ENCODE measurements at regions not wholly inside any gene's neighbourhood (a gene's known extent, or its start where the extent isn't known, plus 50 kb on each side); places are given as distances from the start of the nearest gene placed in this dataset.

DNA sequence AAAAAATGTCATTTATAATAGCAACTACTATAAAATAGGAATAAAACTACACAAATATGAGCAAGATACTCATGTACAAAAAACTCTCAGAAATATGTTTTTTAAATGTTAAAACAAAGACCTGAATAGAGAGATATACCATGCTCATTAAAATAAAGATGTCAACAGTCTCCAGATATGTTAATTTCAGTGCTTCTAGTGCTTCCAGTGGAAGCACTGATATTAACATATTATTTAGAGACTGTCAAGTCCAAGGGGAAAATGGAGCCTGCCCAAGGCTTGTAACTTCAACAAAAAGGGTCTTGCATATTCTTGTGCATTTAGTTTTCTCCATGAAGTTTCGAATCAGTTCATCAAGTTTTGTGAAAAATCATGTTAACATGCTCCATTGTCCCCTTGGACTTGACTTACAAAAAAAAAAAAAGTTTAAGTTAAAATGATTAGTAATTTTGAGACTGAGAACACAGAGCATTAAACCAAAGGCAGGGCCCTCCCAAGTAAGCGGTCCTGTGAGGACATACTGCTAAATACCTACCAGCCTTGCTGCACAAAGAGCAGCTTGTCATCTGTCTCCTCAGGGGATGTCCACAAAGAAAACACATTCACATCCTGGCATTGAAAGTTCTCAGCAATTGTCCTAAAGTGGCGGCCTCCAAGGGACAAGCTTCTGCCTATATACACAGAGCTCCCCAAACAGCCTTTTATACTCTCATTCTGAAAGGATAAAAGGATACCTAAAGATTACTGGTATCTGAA lies 501.9 kb upstream of the CHAC2 start:
- no peak for DNase-seq (ENCODE audit: low spot score)

DNA sequence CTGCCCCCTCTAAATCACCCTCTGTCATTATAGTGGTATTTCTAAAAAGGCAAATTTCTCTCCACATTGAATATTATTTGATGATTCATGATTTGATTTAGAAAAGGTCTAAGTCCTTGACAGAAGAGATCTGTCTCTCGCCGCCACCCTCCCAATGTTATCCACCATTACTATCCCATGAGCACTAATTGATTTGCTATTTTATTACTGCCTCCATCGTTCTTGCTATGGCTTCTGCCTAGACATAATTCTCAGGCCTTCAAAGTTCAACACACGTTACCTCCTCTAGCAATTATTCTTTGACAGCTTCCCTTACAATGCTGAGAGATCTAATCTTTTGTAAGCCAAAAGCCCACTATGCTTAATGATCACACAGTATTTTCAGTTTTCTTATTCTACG lies 507.0 kb upstream of the CHAC2 start:
- DNase-seq (ENCODE audit: low spot score) = no peak

DNA sequence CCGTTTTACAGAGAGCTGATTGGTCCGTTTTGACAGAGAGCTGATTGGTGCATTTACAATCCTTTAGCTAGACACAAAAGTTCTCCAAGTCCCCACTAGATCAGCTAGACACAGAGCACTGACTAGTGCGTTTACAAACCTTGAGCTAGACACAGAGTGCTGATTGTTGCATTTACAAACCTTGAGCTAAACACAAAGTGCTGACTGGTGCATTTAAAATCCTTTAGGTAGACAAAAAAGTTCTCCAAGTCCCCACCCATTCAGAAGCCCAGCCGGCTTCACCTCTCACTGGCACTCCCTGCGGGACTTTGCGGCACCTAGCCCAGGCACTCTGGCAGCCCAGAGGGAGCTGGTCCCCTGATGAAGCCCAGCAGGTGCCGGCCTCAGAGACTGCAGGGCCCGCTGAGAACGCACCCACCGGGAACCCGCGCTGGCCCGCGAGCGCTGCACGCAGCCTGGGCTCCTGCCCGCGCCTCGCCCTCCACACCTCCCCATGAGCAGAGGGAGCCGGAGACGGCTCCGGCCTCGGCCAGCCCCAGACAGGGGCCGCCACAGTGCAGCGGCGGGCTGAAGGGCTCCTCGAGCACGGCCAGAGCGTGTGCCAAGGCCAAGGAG lies 508.1 kb upstream of the CHAC2 start:
- DNase-seq (ENCODE audit: low spot score) = no peak

DNA sequence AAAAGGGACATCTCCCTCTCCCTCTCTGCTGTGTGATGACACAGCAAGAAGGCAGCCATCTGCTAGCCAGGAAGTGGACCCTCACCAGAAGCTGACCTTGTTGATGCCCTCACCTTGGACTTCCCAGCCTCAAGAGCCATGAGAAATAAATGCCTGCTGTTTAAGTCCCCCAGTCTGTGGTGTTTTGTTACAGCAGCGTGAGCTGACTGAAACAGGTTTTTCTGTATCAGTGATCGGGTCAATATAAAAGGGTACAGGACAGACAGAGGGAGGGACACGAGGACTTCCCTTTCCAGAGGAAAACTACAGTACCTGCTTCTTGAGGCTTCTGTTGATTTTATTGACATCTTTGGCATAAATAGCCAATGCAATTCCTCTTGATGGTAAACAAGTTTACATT lies 510.3 kb upstream of the CHAC2 start:
- DNase-seq (ENCODE audit: low spot score) = no peak

DNA sequence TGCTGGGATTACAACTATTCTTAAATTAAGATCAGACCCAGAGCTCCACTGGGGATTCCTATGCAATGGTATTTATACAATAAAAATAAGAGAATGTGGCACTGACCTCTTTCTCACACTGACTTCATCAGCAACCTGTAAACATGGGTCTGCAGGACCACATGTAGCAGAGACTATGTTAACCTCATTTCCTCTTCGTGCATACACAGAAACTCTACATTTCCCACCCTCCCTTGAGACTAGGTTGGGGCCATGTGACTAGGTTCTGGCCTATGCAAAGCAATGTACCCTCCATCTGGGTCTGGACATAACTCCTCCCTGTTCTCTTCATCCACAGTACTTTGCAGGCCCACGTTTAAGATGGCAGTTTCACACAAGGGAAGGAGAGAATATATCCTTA lies 514.4 kb upstream of the CHAC2 start:
- no peak for DNase-seq (ENCODE audit: low spot score)

DNA sequence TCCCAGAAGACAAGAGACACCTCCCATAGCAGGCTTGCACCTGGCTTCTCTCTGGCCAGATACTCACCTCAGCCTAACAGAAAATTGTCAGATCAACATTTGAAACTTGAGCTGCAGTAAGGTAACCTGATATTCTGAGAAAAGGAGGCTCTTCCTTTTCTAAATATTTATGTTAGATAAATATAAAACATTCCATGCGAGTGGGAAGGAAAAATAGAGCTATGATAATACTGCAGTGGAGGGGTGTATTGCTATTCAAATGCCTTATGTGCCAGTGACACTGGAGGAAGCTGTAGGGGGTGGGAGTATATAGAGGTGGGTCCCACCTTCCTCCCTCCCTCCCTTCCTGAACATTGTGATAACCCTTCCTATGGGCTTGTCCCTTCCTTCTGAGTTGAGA lies 515.5 kb upstream of the CHAC2 start:
- no peak for DNase-seq (ENCODE audit: low spot score)

DNA sequence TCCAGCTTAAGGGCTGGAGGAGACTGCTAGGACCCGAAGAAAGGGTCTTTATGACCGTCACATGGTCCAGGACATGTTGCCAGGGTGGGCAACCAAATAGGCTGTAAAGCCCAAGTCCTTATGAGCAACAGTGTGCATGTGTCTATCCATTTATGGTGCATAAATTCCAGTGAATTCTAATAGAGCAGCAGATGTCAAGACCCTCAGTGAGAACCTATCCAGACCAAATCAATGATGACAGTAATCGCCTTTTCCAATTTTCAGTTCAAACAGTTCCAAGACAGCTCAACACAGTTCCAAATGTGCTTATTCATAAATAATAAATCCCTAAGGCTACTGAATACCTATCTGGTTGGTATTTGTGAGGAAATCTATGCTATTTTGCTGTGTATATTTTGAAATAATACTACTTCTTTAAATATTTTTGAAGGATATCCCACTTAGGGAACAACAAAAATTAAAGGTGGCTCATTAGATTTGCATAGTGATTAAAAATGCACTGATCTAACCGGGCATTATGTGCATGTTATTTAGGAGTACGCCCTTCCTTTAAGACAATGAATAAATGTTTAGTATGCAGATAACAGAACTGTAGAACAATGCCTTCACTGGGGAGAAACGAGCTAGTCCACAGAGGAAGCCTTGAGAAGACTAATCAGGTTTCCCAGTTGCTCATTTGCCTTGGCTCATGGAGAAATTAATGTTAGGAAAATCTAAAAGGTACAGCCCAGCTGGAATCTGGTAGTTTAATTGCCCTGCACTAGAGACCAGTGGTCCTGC lies 519.5 kb upstream of the CHAC2 start:
- no peak for DNase-seq (ENCODE audit: low spot score)

DNA sequence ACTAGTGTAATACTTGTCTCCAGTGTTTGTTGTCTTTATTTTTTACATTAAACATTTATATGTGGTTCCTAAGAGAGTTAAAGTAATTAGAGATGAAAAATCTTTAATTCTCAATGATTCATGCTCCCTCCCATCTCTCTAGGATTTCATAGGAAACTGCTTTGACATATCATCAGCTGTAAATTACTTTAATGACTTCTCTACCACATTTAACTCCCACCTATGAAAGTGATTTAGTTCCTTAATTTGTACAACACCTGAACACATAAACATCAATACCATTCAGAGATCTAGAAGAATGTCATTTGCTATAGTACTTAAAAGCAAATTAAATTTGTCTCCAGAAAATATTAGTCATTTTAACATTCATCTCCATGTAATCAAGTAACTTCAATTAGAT lies 524.2 kb upstream of the CHAC2 start:
- no peak for DNase-seq (ENCODE audit: low spot score)

DNA sequence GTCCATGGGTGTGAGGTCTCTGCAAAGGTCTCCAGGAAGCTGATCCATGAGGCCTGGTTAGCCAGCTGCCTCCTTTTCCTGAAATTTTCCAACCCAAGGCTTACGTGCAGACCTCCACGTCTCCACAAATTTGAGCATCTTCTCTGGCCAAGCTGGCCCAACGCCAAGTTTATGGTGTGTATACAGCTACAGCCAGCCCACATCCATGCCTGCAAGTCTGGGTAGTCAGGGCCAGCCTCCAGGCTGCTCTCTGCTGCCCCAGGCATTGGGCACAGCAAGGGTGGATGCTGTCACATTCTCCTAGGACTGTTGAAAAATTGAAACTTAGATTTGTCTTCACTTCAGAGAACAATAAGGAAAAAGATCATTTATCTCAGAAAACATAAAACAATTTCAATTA lies 525.5 kb upstream of the CHAC2 start:
- DNase-seq (ENCODE audit: low spot score) = no peak

DNA sequence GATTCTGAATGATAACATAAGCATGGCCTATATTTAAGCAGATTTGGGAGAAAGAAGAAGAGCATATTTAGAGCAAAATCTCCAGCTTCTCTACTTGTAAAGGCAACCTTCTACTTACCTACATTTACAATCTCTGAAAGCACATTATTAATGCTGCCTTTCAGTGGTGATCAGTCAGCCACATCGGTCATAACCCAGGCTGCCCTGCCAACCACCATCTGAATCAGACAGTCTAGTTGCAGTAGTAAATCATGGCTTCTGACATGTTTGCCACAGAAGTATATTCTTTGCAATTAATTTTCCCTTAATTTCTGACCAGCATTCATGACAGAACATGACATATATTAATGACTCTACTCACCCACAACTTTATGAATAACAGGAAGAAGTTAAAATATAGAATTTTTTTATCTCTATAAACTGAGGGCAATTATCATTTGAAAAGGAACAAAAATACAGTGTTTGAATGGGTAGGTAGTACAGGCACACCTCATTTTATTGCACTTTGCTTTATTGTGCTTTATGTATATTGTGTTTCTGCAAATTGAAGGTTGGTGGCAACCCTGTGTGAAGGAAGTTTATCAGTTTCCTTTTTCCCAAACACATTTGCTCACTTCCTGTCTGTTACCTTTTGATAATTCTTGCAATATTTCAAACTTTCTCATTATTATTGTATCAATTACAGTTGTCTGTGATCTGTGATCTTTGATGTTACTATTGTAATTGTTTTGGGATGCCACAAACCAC lies 531.6 kb upstream of the CHAC2 start:
- DNase-seq (ENCODE audit: low spot score) = no peak

DNA sequence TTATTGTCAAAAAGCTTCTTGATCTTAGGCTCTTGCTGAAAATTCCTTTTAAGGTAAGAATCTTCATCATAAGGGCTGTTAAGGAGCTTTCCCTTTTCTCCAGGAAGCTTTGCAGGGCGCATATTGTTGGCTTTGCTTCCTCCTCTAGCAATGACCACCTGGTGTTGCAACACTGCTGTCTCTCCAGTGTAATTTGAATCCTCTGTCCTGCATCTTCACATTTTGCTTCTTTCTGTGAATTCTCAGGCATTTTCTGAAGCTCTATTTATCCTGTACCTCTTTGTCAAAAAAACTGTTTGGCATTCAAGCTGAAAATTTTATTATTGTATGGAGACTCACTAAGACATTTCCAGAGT lies 533.1 kb upstream of the CHAC2 start:
- no peak for DNase-seq (ENCODE audit: low spot score)

DNA sequence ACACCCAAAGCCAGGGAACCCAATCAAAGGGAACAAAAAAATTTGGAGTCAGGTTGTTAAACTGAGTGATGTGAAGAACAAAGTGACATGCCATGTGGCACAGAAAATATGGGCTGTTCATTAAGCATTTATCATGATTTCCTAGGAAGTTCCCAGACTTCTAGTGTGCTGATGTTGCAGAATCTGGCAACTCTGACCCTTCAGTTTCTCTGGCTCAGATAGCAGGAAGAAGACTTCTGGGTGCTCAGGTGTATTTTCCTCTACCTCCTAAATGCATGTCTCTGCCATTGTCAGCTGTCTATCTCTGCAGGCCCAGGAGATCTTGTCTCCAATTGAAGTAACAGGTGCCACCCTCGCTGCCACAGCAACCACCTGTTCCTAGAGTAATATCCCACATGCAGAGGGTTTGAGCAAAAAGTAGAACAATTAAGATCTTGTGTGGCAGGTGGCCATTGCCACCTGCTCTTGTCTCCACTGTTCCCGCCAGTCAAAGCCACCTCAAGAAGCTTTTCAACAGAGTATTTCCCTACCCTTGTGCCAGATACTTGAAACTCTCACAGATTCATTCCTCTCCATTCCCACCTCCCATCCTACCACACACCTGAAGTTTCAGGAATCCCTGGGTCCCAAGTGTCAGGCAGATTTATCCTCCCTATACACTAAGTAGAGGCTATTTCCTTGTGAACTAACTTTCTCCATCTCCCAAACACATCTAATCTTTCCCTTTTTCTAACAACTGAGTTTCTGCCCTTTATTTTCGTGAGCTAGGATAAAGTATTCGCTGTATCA lies 533.7 kb upstream of the CHAC2 start:
- DNase-seq (ENCODE audit: low spot score) = no peak

DNA sequence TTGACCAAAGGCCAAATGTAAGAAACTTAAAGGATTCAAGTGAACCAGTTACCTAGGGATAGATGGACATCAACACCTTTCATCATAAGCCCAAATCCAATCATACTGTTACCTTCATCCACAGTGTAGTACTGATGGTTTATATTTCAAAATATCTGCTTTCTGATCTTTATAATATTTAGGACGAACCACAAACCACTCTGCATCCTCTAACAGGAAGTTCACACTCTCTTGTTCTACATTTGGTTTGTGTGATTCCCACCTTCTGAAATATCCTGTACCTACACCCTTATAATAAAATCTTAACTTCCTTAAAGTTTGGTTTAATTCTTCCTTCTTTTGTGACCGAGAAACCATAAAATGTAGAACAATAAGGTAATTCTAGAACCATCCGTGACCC lies 535.7 kb upstream of the CHAC2 start:
- no peak for DNase-seq (ENCODE audit: low spot score)

DNA sequence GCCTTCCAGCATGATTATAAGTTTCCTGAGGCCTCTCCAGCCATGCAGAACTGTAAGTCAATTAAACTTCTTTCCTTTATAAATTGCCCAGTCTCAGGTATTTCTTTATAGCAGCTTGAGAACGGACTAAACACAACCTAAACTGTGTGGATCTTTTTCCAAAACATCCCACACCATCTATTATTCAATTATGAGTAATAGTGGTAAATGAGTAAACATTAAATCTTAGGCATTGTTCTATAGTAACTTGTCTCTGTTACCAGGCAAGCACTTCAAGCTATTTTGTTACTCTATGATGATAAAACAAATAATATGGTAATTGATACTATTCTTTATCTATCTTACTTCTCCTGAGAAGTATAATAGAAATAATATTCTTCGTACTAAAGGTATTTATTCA lies 536.9 kb upstream of the CHAC2 start:
- no peak for DNase-seq (ENCODE audit: low spot score)

DNA sequence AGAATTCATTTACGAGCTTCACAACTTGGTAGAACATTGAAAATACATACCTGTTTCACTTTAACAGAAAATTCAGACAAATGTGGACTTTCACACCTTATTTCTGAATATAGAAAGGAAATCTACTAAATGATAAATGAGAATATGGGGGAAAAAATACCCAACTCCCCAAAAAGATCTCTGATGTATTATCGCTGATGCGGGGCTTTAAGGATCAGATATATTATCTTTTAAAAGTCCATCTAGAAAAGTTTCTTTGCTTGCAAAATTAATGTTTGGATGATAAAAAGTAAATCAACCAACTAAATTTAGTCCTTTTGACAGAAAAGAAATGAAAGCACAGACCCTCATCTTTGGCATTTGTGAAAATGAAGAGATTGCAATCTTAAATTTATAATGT lies 540.1 kb upstream of the CHAC2 start:
- DNase-seq (ENCODE audit: low spot score) = no peak

DNA sequence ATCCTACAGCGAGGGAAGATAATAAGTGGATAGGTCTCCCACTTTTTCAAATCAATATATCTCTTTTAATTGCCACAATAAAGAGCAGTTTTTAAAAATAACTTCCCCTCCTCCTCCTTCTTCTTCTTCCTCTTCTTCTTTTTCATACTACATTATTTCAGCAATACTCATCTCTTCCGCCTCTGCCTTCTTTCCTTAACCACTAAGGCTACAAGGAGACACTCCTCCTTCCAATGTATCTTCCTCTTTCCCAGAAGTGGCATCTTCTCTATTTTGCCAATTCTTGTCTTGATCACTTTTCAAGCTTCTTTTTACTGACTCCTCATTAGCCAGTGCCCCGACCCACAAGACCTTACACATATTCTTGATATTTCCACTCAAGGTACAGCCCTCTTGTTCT lies 546.6 kb upstream of the CHAC2 start:
- DNase-seq (ENCODE audit: low spot score) = no peak

DNA sequence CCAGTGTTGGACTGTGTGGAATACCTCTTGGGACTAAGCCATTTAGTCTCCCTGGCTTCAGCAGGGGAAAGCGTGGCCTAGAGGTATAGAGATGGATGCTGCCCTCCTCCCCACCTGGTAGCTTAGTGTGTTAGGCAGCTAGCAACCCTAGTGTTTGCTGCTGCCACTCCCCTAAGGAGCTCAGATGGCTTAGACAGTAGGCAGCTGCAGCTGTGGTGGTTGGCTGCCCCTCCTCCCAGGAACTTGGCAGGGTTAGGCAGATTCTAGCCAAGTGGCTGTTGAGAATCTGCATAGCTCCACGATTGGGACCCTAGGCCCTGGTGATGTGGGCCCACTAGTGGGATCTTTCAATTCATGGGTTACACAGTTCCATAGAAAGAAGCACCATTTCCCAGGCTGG lies 550.4 kb upstream of the CHAC2 start:
- DNase-seq (ENCODE audit: low spot score) = no peak

DNA sequence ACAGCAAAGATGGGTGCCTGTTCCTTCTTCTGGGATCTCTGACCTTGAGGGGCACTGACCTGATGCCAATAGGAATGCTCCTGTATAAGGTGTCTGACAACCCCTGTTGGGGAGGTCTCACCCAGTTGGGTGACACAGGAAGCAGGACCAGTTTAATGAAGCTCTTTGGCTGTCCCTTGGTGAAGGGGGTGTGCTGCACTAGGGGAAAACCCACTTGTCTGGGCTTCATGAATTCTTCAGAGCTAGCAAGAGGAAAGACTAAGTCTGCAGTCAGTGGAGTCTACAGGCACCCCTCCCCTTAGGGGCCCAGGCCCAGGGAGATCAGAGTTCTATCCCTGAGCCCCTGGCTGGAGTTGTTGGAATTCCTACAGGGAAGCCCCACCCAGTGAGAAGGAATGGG lies 550.8 kb upstream of the CHAC2 start:
- no peak for DNase-seq (ENCODE audit: low spot score)

DNA sequence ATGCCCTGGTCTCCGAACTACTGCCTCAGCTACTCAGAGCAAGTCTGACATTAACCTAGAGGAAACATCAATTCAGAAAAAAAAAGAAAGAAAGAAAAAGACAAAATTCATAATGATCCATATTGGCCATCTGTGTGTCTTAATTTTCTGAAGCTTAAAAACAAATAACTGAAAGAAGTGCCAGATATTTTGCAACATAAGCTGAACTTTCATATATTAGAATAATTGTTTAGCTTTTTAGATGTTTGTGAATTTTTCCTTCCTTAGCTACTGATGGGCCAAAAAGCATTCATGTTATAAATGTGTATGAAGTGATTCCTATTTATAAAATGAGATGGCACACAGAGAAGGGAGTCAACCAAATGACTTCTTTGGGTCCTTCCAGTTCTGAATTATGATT lies 555.0 kb upstream of the CHAC2 start:
- DNase-seq (ENCODE audit: low spot score) = no peak

DNA sequence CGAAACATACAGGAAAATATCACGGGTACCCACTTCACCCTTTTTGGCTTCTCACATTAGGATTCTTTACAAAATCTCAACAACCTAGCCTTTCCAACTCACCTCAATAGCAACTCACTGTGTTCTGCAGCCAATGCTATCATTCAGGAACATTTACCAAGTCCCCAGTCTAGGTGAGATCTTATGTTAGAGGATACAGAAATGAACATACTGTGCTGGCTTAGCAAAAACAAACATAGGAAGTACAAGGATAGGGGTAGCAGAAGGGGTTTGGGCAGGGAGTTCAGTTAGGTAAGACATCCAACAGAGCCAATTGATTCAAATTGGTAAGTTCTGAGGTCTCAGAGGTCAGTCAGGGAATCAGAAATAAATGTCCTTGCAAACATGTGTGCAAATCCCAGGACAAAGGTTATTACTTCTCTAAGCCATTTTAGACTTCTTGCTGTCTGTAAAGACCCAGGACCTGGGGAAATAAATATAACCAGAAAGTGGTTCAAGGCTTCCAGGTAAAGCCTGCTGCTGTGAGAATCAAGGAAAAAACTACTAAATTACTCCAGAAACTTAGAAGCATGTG lies 556.3 kb upstream of the CHAC2 start:
- no peak for DNase-seq (ENCODE audit: low spot score)

DNA sequence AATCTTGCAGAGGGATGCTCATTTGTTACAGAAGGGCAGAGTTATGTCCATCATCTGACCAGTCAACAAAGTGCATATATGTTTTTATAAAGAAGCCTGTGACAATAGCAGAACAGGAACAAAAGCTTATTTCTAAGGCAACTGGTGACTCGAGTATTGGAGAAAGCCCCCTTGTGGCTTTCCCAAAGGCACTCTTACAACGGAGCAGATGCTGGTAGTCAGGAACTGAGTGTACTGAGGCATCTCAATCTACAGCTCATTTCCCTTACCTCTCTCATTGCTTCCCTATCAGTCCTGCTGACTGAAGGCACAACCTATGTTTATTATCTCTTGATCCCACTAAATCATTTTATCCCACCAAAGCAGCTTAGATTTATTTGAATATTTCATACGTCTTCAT lies 557.1 kb upstream of the CHAC2 start:
- DNase-seq (ENCODE audit: low spot score) = peak; percentile 27

Measured in HT-29 (cell line).